Eye (tissue), 1 donor: ENCODE measurements at regions not wholly inside any gene's neighbourhood (a gene's known extent, or its start where the extent isn't known, plus 50 kb on each side); places are given as distances from the start of the nearest gene placed in this dataset.
"Not testable (repeated sequence)": the region's sequence is repeated elsewhere in the genome, so short reads cannot be mapped to it uniquely, and the experiment has no call there.

Experiments
- DNase-seq: peaks from one replicate; pipeline ENCODE4 v3.0.0-alpha.2; 2015

DNA sequence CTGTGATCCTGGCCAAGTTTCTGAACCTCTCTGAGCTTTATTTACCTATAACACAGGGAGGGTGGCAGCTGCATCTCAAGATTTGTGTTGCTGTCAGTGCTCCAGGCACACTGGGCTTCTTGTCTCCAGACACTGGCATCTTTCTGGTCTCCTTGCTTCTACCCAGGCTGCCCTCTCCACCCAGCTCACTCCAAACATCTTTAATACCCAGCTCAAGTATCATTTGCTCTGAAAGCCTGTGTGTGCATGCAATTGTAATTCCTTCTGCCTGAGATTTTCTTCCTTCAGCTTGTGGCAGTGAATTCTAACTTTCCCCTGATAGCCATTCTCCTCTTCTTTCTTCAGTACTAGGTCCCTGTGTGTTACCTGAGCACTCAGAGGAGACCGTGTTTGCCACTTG lies 50.7 kb upstream of the USP7 start:
- no peak for DNase-seq

DNA sequence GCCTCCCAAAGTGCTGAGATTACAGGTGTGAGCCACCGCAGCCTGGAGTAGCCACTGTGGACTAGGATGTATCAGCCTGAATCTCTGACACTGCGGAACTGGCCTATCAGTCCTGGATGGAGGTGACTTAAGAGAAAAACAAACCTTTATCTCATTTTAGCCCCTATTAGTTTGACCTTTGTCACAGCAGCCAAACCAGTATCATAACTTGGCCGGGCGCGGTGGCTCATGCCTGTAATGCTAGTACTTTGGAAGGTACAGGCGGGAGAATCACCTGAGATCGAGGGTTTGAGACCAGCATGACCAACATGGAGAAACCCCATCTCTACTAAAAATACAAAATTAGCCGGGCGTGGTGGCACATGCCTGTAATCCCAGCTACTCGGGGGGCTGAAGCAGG lies 51.8 kb upstream of the USP7 start:
- DNase-seq = no peak

DNA sequence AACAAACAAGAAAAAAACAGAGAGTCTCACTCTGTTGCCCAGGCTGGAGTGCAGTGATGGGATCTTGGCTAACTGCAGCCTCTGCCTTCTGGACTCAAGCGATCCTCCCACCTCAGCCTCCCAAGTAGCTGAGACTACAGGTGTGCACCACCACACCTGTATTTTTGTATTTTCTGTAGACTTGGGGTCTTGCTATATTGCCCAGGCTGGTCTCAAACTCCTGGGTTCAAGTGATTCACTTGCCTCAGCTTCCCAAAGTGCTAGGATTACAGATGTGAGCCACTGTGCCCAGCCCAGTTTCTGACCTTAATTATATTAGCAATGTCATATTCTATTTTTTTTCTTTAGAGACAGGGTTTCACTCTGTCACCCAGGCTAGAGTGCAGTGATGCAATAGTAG lies 52.3 kb upstream of the USP7 start:
- not testable (repeated sequence) for DNase-seq

DNA sequence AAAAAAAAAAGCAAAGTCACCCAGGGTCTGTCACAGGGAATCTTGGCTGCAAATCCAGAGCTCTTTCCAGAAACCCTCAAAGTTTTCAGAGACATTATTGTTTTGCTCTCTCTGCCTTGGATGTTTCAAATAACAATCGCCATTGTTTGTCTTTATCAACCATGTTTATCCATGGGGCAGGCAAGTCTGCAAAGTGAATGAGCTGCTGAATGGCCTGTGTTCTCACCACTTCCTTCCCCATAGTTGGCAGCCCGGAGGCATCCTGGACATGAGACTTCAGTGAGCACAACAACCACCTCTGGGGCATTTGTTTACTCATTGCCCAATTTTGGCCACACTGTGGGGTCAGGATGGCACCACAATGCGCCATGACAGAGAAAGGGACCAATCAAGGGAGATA lies 53.1 kb upstream of the USP7 start:
- no peak for DNase-seq

DNA sequence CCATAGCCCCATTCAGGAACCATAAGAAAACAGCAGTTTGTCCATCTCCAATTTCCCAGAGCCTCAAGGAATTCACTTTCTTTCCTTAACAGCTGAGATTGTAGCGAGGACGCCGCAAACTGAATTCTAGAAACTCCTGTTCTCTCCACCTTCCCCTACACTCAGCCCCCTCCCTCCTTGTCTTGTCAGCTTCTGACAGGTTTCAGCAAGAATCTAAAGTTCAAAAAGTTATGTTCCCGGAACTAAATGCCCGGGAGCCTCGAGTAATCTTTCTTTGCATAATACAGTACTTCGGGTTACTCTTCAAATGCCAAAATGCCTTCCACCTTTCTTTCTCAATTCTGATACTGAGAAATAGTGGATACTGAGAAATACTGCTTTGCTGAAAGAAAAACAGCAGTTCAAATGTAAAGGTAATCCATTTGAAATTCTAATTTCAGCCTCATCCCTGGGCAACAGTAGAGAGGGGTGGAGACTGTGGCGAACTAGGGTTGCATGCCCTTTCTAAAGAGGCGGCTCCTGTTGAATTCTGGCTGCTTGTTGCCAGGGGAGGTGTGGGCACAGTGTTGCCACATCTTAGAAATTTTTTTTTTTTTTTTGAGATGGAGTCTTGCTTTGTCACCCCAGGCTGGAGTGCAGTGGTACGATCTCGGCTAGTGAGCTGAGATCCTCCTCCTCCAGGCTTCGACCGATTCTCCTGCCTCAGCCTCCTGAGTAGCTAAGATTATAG lies 63.5 kb upstream of the USP7 start:
- peak; percentile 12 for DNase-seq

DNA sequence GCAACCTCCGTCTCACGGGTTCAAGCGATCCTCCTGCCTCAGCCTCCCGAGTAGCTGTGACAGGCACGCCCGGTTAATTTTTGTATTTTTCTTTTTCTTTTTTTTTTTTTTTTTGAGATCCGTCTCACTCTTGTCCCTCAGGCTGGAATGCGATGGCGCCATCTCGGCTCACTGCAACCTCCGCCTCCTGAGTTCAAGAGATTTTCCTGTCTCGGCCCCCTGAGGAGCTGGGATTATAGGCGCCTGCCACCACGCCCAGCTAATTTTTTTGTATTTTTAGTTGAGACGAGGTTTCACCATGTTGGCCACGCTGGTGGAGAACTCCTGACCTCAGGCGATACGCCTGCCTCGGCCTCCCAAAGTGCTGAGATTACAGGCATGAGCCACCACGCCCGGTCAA lies 63.0 kb upstream of the HAPSTR1 start:
- DNase-seq = not testable (repeated sequence)

DNA sequence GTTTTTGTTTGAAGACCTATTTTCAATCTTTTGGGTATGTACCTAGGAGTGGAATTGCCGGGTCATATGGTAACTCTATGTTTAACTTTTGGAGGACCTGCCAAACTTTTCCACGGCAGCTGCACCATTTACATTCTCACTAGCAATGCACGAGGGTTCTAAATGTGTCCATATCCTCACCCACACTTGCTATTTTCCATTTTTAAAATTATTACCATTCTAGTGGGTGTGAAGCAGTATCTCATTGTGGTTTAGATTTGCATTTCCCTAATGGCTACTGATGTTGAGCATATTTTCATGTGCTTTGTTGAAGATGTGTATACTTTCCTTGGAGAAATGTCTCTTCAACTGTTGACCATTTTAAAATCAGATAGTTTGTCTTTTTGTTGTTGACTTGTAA lies 60.3 kb upstream of the HAPSTR1 start:
- DNase-seq = no peak

DNA sequence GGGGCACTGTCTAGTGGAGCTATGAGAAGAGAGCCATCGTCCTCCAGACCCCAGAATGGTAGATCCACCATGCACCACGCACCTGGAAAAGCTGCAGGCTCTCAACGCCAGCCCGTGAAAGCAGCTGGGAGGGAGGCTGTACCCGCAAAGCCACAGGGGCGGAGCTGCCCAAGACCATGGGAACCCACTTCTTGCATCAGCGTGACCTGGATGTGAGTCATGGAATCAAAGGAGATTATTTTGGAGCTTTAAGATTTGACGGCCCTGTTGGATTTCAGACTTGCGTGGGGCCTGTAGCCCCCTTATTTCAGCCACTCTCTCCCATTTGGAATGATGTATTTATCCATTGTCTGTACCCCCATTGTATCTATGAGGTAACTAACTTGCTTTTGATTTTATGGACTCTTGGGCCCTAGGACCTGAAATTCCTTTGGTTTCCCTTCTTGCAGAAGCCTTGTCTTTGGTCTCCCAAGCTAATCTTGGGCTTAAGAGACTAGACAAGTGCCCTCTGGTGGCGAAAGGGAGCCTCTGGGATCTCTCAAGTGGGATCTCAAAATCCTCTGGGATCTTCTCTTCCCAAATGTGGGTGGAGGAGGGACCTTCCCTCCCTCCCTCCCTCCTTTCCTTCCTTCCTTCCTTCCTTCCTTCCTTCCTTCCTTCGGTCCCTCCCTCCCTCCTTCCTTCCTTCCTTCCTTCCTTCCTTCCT lies 58.2 kb upstream of the HAPSTR1 start:
- DNase-seq = peak; percentile 57

DNA sequence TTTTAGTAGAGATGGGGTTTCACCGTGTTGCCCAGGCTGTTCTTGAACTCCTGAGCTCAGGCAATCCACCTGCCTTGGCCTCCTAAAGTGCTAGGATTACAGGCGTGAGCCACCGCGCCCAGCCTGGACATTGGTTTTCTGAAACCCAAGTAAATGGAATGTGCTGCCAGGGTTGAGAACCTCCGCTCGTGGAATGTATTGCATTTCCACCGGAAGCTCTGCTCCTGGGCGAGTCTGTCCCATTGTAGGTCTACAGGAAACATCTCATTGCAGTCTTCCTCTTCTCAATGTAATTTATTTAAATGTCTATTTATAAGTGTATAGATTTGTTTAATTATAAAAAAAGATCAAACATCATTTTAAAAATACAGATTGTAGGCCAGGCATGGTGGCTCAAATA lies 57.4 kb upstream of the HAPSTR1 start:
- no peak for DNase-seq

DNA sequence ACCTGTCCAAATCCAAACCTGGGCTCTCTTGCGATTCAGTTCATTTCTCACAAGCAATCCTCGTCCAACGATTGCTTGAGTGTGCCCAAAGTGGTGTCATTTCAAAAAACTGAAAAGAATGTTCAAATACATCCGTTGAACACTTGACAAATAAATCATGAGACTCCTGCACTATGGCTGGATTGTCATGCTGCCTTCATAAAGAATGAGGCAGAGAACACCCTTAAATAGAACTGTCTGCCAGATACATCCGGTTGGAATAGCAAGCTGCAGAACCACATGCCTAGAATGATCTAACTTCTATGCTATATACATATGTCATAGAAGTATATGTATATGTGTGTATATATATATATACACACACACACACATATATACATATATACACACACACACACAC lies 55.4 kb upstream of the HAPSTR1 start:
- DNase-seq = no peak

DNA sequence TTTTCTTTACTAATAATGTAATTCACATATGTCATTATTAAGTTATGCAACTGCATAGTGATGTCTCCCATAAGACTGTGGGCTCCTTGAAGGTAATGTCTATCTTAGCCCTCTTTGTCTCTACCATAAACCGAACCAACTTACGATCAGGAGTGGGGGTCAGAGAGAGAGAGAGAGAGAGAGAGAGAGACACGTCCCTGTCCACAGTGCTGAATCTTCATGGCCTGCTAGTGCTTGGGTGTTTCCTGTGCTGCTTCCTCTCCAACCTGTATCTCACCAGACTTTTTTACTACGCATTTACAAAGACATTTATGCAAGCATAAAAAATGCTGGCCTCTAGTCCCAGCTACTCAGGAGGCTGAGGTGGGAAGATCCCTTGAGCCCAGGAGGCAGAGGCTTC lies 52.2 kb upstream of the HAPSTR1 start:
- peak; percentile 19 for DNase-seq

DNA sequence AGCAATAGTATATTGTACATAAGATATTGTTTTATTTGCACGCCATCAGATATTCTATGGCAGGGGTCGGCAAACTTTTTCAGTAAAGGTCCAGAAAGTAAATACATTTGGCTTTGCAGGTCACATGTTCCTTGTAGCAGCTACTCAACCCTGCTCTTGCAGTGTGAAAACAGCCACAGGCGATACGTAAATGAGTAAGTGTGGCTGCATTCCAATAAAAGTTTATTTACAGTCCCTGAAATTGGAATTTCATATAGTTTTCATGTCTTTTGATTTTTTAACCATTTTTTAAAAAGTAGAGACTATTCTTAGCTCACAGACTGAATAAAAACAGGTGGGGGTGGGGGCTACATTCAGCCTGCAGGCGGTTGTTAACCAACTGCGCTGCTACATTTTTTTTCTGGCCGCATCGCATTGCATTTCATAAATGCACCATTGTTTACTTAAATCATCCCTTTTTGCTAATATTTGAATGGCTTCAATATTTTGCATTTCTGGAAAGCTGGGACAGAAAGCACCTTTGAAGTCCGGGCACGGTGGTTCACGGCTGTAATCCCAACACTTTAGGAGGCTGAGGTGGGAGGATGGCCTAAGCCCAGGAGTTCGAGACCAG lies 50.5 kb upstream of the HAPSTR1 start:
- no peak for DNase-seq
